Right atrium auricular region (tissue), 2 donors: ENCODE measurements at regions not wholly inside any gene's neighbourhood (a gene's known extent, or its start where the extent isn't known, plus 50 kb on each side); places are given as distances from the start of the nearest gene placed in this dataset.

ENCODE experiments used
- DNase-seq: peaks from one replicate; pipeline ENCODE4 v3.0.0-alpha.2; 2019; ENCODE audit warnings: low spot score
- H3K27ac ChIP-seq, 2 donors: fragments of 200-600 bp; sonication (generic); 1 replicate in 1 of 2; 2 replicates in 1 of 2; pipeline ENCODE4 v1.5.1; 2016 to 2019
- H3K27me3 ChIP-seq, 2 donors: fragments of 200-600 bp; sonication (generic); one replicate each; pipeline versions ENCODE4 v1.5.1 to v1.6.0; 2017 to 2019
- H3K36me3 ChIP-seq: fragments of 200-600 bp; sonication (generic); one replicate; pipeline ENCODE4 v1.5.1; 2016
- H3K4me1 ChIP-seq, 2 donors: fragments of 200-600 bp; sonication (generic); one replicate each; pipeline versions ENCODE4 v1.5.1 to v1.6.0; 2017 to 2019
- H3K4me3 ChIP-seq, 2 donors: fragments of 200-600 bp; sonication (generic); 1 replicate in 1 of 2; 2 replicates in 1 of 2; pipeline ENCODE4 v1.5.1; 2017 to 2019; ENCODE audit warnings: mild to moderate bottlenecking in 1 of 2, moderate library complexity in 1 of 2
- H3K9me3 ChIP-seq, 2 donors: fragments of 200-600 bp; sonication (generic); one replicate each; pipeline ENCODE4 v1.5.1; 2019
- TF ChIP-seq, protein P1 (sequence below), 2 donors: fragments of 200-600 bp; sonication (generic); IDR thresholded peaks; one replicate each; pipeline ENCODE4 v1.5.1; 2019; ENCODE audit warnings: antibody characterized with exemption in 2 of 2

DNA sequence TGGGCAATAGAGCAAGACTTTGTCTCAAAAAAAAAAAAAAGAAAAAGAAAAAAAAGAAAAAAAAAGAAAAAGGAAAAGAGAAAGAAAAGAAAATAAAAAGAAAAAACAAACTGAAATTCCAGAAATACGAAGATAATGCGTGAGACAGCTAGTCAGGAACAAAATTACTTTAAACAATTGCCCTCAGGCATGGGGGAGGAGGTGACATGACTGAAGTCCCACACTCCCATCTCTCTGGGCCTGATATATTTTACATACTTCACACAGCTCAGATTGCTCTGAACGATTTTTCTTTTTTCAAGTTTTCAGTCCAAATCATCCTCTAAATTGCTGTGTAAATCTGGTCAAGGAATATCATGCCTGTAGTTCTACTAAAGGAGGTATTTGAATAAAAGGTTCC lies 409.5 kb upstream of the DEPDC1 start:
- DNase-seq, result no peak
- H3K36me3 ChIP-seq, result no peaks in the 10 kb centered on the region
- no peaks in the 10 kb centered on the region for H3K4me1 ChIP-seq
- peaks cover 0 to 15% of the 10 kb centered on the region in 2 donors for H3K9me3 ChIP-seq
- no peak overlapping the region for H3K4me3 ChIP-seq
- H3K27ac ChIP-seq, result no peak overlapping the region
- TF ChIP-seq, protein P1, sequence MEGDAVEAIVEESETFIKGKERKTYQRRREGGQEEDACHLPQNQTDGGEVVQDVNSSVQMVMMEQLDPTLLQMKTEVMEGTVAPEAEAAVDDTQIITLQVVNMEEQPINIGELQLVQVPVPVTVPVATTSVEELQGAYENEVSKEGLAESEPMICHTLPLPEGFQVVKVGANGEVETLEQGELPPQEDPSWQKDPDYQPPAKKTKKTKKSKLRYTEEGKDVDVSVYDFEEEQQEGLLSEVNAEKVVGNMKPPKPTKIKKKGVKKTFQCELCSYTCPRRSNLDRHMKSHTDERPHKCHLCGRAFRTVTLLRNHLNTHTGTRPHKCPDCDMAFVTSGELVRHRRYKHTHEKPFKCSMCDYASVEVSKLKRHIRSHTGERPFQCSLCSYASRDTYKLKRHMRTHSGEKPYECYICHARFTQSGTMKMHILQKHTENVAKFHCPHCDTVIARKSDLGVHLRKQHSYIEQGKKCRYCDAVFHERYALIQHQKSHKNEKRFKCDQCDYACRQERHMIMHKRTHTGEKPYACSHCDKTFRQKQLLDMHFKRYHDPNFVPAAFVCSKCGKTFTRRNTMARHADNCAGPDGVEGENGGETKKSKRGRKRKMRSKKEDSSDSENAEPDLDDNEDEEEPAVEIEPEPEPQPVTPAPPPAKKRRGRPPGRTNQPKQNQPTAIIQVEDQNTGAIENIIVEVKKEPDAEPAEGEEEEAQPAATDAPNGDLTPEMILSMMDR (IDR thresholded peaks at IDR 0.05), result no peak
- H3K27me3 ChIP-seq, result no peaks in the 10 kb centered on the region

- DNase-seq, result no peak
- TF ChIP-seq, protein P1 (IDR thresholded peaks at IDR 0.05), result no peak
- Histone ChIP-seq H3K4me3 (no peak overlapping the region), H3K36me3 (no peaks in the 10 kb centered on the region), H3K4me1 (no peaks in the 10 kb centered on the region), H3K9me3 (peaks cover 0 to 15% of the 10 kb centered on the region in 2 donors), H3K27ac (no peak overlapping the region), H3K27me3 (no peaks in the 10 kb centered on the region)
These were observed 410.6 kb upstream of the DEPDC1 start for GRCh38 chr1:68907491-68907890.

- Histone ChIP-seq H3K4me1 (no peaks in the 10 kb centered on the region), H3K27ac (no peak overlapping the region), H3K27me3 (no peaks in the 10 kb centered on the region), H3K9me3 (peaks cover 0 to 15% of the 10 kb centered on the region in 2 donors), H3K4me3 (no peak overlapping the region), H3K36me3 (no peaks in the 10 kb centered on the region)
- TF ChIP-seq, protein P1 (IDR thresholded peaks at IDR 0.05), result no peak
- DNase-seq, result no peak
These were observed 411.4 kb upstream of the DEPDC1 start for GRCh38 chr1:68908316-68908715.

DNA sequence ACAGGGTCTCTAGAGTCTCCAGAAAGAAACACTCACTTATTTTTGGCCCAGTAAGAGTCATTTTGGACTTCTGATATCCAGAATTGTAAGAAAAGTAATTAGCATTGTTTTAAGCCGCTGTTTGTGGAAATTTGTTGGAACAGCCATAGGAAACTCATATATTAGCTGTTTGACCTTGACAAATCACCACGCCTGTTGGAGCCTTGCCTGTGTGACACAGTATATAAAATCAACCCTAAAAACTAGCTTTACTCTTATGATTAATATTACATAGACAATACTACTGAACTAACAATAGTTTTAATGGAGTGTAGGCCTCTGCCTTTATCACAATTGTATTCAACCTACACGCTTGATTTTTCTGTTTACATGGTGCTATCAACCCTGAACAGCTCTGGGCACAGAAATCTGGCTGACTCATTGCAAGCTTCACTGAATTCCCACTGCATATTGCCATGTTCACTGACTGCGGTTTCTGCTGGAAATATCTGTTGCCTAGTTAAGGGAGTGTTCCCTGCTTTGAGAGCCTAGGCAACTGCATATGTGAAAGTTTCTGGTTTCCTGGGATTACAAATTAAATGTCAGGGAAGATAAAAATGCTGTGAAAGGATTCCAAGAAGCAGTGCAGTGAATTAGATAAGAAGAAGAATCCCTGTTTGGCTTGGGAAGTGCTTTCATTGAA lies 419.5 kb upstream of the DEPDC1 start:
- peaks cover 0 to 10% of the 10 kb centered on the region in 2 donors for H3K4me1 ChIP-seq
- no peak overlapping the region for H3K4me3 ChIP-seq
- H3K9me3 ChIP-seq, result no peaks in the 10 kb centered on the region
- no peak for DNase-seq
- H3K27me3 ChIP-seq, result no peaks in the 10 kb centered on the region
- TF ChIP-seq, protein P1 (IDR thresholded peaks at IDR 0.05), result no peak
- no peaks in the 10 kb centered on the region for H3K36me3 ChIP-seq
- H3K27ac ChIP-seq, result peak overlapping the region in 1 of 2 donors; percentile 5

DNA sequence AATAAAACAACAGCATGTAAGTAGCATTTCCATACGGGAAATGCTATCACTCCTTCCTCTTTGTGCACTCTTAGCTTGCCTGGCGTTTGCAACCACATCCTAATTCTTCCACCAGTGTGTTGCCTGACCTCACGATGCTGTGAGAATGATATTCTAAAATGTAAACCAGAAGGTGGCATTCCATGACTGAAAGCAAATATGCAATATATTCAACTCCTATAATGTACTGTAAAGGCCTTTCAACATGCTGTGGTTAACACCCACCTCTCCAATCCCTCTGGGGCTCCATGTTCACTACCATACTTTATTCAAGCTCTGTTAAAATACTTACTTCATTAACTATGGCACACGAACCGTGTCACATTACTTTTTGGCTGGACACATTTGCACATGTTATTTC lies 420.6 kb upstream of the DEPDC1 start:
- Histone ChIP-seq H3K4me3 (no peak overlapping the region), H3K36me3 (no peaks in the 10 kb centered on the region), H3K27me3 (no peaks in the 10 kb centered on the region), H3K9me3 (no peaks in the 10 kb centered on the region), H3K4me1 (peaks cover 0 to 10% of the 10 kb centered on the region in 2 donors), H3K27ac (no peak overlapping the region)
- DNase-seq, result no peak
- TF ChIP-seq, protein P1 (IDR thresholded peaks at IDR 0.05), result no peak

- Histone ChIP-seq H3K9me3 (no peaks in the 10 kb centered on the region), H3K27ac (no peak overlapping the region), H3K36me3 (no peaks in the 10 kb centered on the region), H3K4me3 (no peak overlapping the region), H3K4me1 (peaks cover 0 to 10% of the 10 kb centered on the region in 2 donors), H3K27me3 (no peaks in the 10 kb centered on the region)
- DNase-seq, result no peak
- TF ChIP-seq, protein P1 (IDR thresholded peaks at IDR 0.05), result no peak
These were observed 421.7 kb upstream of the DEPDC1 start for GRCh38 chr1:68918563-68918962.
